ENCODE measurements at regions not wholly inside any gene's neighbourhood (a gene's known extent, or its start where the extent isn't known, plus 50 kb on each side); places are given as distances from the start of the nearest gene placed in this dataset.

DNA sequence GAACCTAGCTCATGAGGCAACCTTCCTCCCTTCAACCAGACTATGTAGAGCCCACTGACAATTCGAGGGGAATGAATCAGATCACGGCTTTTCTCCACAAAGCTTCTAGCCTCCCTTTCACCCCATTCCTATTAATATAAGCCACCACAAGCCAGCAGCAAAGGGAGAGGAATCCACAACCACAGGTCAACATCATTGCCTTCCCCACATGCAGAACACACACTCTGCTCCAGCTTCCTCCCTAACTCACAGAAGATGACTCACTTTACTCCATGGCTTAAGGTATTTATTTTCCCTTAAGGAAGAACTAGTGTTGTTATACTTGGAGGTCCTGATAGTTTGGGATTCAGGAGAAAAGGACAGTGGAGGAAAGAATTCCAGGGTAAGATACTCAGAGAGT is 272.2 kb downstream of the C1D start:
- no peak for DNase-seq (ENCODE audit: low spot score)
- TF ChIP-seq, protein P1, sequence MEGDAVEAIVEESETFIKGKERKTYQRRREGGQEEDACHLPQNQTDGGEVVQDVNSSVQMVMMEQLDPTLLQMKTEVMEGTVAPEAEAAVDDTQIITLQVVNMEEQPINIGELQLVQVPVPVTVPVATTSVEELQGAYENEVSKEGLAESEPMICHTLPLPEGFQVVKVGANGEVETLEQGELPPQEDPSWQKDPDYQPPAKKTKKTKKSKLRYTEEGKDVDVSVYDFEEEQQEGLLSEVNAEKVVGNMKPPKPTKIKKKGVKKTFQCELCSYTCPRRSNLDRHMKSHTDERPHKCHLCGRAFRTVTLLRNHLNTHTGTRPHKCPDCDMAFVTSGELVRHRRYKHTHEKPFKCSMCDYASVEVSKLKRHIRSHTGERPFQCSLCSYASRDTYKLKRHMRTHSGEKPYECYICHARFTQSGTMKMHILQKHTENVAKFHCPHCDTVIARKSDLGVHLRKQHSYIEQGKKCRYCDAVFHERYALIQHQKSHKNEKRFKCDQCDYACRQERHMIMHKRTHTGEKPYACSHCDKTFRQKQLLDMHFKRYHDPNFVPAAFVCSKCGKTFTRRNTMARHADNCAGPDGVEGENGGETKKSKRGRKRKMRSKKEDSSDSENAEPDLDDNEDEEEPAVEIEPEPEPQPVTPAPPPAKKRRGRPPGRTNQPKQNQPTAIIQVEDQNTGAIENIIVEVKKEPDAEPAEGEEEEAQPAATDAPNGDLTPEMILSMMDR (IDR thresholded peaks at IDR 0.05; ENCODE audit: extremely low read depth, insufficient read depth, missing control alignments), result no peak
- in situ Hi-C loops (cut with MboI; ENCODE audit: low pct_unique_long_range_greater_than_20kb, low sequenced_read_pairs, unreplicated experiment), result no loop called here

DNA sequence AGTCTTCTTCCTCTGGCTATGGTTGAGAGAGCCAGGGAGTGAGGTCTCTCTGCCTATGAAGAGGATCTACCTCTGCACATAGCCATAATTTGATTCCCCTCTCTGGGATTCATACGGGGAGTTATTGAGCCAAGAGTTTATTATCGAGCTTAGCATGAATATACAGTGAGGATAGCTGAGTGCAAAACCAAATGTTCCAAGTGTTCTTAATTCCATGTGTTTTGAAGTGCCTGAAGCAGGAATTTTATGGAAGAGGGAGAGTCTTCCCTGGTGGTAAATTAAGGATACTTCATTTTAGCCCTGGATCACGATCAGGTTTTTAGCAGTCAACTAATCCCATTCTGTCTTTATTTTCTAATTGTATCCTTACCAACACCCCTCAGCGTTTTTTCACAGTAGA is 270.6 kb downstream of the C1D start:
- in situ Hi-C loops (cut with MboI; ENCODE audit: low pct_unique_long_range_greater_than_20kb, low sequenced_read_pairs, unreplicated experiment), result no loop called here
- TF ChIP-seq, protein P1 (IDR thresholded peaks at IDR 0.05; ENCODE audit: extremely low read depth, insufficient read depth, missing control alignments), result no peak
- DNase-seq (ENCODE audit: low spot score), result no peak

DNA sequence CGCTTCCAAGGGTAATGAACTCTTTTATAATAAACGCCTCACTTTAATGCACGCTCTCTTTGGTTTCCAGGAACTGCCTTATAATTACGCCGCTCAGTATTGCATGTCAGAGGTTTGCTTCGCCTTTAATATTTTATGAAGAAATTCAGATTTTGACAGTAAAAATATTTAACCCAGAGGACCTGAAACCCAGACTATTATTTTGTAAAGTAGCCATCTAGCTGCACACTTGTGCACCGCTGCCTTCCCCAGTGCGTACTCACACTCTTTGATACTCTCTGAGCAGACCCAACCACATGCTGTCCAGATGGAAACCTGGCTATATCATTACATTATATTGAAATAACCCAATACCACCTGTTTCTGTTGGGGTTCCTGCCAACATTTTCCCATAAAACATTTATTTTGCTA is 270.1 kb downstream of the C1D start:
- DNase-seq (ENCODE audit: low spot score), result no peak
- in situ Hi-C loops (cut with MboI; ENCODE audit: low pct_unique_long_range_greater_than_20kb, low sequenced_read_pairs, unreplicated experiment), result no loop called here

DNA sequence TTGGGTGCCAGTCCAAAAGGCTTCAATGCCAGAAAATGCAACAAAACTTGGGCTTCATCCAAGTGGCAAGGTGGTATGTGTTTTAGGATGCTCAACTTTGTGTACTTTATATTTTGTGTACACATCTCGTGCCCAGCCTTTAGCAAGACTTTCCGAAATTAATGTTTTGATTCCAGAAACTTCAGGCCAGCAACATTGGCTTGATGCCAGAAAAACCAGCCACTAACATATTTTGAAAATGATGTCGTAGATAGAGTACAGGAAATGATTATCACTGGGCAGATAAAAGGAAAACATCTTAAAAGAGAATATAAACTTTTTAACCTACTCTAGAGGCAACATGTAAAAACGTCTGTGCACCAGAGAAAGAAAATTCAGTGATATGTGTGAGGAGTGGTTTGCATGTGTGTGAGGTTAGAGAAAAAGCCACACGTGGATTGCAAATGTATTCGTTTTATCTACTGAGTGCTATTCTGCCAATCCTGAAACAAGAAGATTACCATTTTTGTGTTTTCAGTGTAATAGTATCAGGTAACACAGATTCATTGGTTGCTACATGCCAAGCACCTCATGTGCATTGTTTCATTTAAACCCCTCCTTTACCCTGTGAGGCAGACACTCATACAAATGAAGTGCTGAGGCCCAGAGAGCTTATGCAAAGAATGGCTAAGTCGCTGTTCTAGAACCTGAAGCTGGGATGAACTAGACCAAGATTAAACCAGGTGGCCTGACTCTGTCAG is 264.8 kb downstream of the C1D start:
- TF ChIP-seq, protein P1 (IDR thresholded peaks at IDR 0.05; ENCODE audit: extremely low read depth, insufficient read depth, missing control alignments), result no peak

More for the DNA sequence above, 270.1 kb downstream of the C1D start:
- TF ChIP-seq, protein P1 (IDR thresholded peaks at IDR 0.05; ENCODE audit: extremely low read depth, insufficient read depth, missing control alignments), result no peak

DNA sequence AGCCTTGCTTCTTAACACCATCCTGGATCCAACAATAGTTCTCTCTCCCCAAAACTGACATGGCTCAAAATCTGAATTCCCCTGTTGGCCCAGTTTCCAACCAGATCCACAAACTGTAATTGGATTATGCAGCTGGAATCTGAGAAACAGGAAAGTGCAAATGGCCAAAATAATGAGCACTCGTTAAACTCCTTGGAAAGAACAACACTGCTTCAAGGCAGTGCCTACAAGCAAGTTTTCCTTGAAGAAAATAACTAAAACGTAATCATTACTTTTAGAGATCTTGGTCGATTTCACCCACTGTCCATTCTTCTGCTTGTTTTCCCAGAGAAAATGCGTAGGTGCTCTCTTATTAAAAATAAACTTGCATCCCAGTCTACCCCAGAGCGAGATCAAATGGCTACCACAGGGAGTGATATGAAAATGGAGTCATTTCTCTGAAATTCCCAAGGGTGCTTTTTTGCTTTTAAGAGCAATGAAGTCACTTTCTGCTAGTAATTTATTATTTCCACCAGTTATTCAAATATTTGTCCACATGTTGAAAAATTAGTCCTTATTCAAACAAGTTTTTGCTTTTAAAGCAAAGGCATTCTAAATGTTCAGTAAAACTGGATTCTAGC is 264.2 kb downstream of the C1D start:
- no peak for DNase-seq (ENCODE audit: low spot score)
- TF ChIP-seq, protein P1 (IDR thresholded peaks at IDR 0.05; ENCODE audit: extremely low read depth, insufficient read depth, missing control alignments), result no peak
- in situ Hi-C loops (cut with MboI; ENCODE audit: low pct_unique_long_range_greater_than_20kb, low sequenced_read_pairs, unreplicated experiment), result no loop called here

More for the DNA sequence above, 264.8 kb downstream of the C1D start:
- no peak for DNase-seq (ENCODE audit: low spot score)
- in situ Hi-C loops (cut with MboI; ENCODE audit: low pct_unique_long_range_greater_than_20kb, low sequenced_read_pairs, unreplicated experiment), result no loop called here

DNA sequence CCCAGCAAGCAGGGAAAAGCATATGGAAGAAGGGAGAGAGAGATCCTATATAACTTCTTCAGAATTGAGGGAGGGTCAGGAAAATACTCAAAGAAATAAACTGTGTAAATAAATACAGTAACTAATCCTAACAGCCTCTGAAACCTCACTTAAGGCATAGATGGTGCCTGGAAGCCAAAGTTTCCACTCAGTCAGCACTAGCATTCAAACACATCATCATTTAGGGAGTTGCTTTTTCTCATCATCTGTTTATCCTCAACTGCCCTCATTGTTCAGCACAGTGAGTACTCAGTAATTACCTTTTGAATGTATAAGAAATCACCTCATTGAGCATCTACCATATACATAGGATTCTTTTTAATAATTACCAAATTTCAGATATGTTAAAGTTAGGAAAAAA is 262.9 kb downstream of the C1D start:
- DNase-seq (ENCODE audit: low spot score), result no peak
- in situ Hi-C loops (cut with MboI; ENCODE audit: low pct_unique_long_range_greater_than_20kb, low sequenced_read_pairs, unreplicated experiment), result no loop called here
- TF ChIP-seq, protein P1 (IDR thresholded peaks at IDR 0.05; ENCODE audit: extremely low read depth, insufficient read depth, missing control alignments), result no peak
